HG02981 (cell line): ENCODE measurements at regions not wholly inside any gene's neighbourhood (a gene's known extent, or its start where the extent isn't known, plus 50 kb on each side); places are given as distances from the start of the nearest gene placed in this dataset.

Experiments
- ATAC-seq: cut with Tn5 transposase; IDR thresholded peaks from one replicate; pipeline ENCODE4 v1.9.1; 2021; ENCODE audit warnings: mild to moderate bottlenecking, moderate library complexity; ENCODE audit not compliant: unreplicated experiment

GRCh38 chr10:62735464-62736167 lies 68.9 kb upstream of the ADO start:
- ATAC-seq = peak; percentile 50

GRCh38 chr10:62736168-62736546 lies 68.4 kb upstream of the ADO start:
- no peak for ATAC-seq

GRCh38 chr10:62738916-62739315 lies 65.6 kb upstream of the ADO start:
- ATAC-seq = no peak

GRCh38 chr10:62740885-62741745 lies 63.4 kb upstream of the ADO start:
- no peak for ATAC-seq

GRCh38 chr10:62741996-62742395 lies 62.5 kb upstream of the ADO start:
- no peak for ATAC-seq

GRCh38 chr10:62742536-62743061 lies 61.9 kb upstream of the ADO start:
- ATAC-seq = no peak

- ATAC-seq = no peak
These were observed 60.4 kb upstream of the ADO start for GRCh38 chr10:62744136-62744535.

GRCh38 chr10:62745581-62745980 lies 58.9 kb upstream of the ADO start:
- no peak for ATAC-seq

- ATAC-seq = no peak
These were observed 57.4 kb upstream of the ADO start for GRCh38 chr10:62746951-62747729.

GRCh38 chr10:62748386-62748785 lies 56.1 kb upstream of the ADO start:
- ATAC-seq = no peak

GRCh38 chr10:62749093-62749683 lies 55.3 kb upstream of the ADO start:
- no peak for ATAC-seq
